ENCODE measurements at regions not wholly inside any gene's neighbourhood (a gene's known extent, or its start where the extent isn't known, plus 50 kb on each side); places are given as distances from the start of the nearest gene placed in this dataset.

DNA sequence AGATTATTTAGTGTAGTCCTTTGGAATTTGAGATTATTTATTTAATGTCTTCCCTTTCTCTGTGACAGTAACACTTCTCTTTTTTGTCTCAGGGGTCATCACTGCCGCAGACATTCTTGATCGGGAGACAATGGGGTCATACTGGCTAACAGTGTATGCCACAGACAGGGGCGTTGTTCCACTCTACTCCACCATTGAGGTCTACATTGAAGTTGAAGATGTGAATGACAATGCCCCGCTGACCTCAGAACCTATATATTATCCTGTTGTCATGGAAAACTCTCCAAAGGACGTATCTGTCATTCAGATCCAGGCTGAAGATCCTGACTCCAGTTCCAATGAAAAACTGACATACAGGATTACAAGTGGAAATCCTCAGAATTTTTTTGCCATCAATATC is 299.9 kb downstream of the FAT3 start:
- ATAC-seq (ENCODE audit: insufficient read depth, low FRiP score): no peak
- Histone ChIP-seq H3K36me3 (ENCODE audit: control insufficient read depth in 4 of 4, insufficient read depth in 4 of 4, low read length in 4 of 4) (peaks cover 0 to 6% (median 2%) of the 10 kb centered on the region in 4 donors), H3K27ac (ENCODE audit: low read depth in 1 of 2, low read length in 1 of 2) (no peak overlapping the region), H3K27me3 (ENCODE audit: control insufficient read depth in 3 of 3, insufficient read depth in 3 of 3, low read length in 2 of 3) (no peaks in the 10 kb centered on the region), H3K9me3 (ENCODE audit: control insufficient read depth in 4 of 4, insufficient read depth in 3 of 4, low read length in 3 of 4) (peaks cover 0 to 2% (median 0%) of the 10 kb centered on the region in 4 donors), H3K4me3 (no peak overlapping the region), H3K9ac (ENCODE audit: insufficient read depth in 1 of 2, low read length in 2 of 2) (no peak overlapping the region), H3K4me1 (ENCODE audit: control insufficient read depth in 5 of 5, insufficient read depth in 5 of 5, low read length in 5 of 5) (peaks cover 0 to 21% (median 0%) of the 10 kb centered on the region in 5 donors)
- no peak for DNase-seq
- TF ChIP-seq CTCF (IDR thresholded peaks at IDR 0.05; ENCODE audit: control extremely low read depth, extremely low read depth): no peak
- WGBS, 2 donors: 86 to 87% methylated on average over 5 of the region's 5 CpGs

- Histone ChIP-seq H3K27me3 (ENCODE audit: control insufficient read depth in 3 of 3, insufficient read depth in 3 of 3, low read length in 2 of 3) (no peaks in the 10 kb centered on the region), H3K4me3 (no peak overlapping the region), H3K9ac (ENCODE audit: insufficient read depth in 1 of 2, low read length in 2 of 2) (no peak overlapping the region), H3K9me3 (ENCODE audit: control insufficient read depth in 4 of 4, insufficient read depth in 3 of 4, low read length in 3 of 4) (no peaks in the 10 kb centered on the region), H3K36me3 (ENCODE audit: control insufficient read depth in 4 of 4, insufficient read depth in 4 of 4, low read length in 4 of 4) (peaks cover 0 to 6% (median 2%) of the 10 kb centered on the region in 4 donors), H3K27ac (ENCODE audit: low read depth in 1 of 2, low read length in 1 of 2) (no peak overlapping the region), H3K4me1 (ENCODE audit: control insufficient read depth in 5 of 5, insufficient read depth in 5 of 5, low read length in 5 of 5) (peaks cover 0 to 21% (median 0%) of the 10 kb centered on the region in 5 donors)
- peak in 2 of 3 donors; percentile 19 to 28 for DNase-seq
- no peak for TF ChIP-seq CTCF (IDR thresholded peaks at IDR 0.05; ENCODE audit: control extremely low read depth, extremely low read depth)
- ATAC-seq (ENCODE audit: insufficient read depth, low FRiP score): no peak
Observed at GRCh38 chr11:92527467-92527866, 302.8 kb downstream of the FAT3 start.

DNA sequence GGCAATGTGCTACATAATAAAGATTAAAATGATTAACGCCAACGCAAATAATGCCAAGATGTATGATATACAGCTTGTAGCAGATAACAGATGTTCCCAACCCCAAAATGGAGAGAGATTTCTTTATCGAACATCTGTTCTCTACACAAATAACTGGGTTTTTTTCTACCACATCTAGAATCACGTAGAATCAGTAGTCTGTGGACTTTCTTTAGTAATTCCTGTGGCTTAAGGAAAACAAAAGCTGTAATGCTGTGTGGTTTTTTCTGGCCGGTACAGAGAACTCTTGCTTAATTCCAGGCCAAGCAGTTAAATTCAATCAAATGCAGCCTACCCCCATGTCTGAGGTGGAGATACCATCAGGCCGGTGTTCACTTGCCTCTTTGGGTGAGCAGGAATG is 303.4 kb downstream of the FAT3 start:
- Histone ChIP-seq H3K9me3 (ENCODE audit: control insufficient read depth in 4 of 4, insufficient read depth in 3 of 4, low read length in 3 of 4) (no peaks in the 10 kb centered on the region), H3K27ac (ENCODE audit: low read depth in 1 of 2, low read length in 1 of 2) (no peak overlapping the region), H3K36me3 (ENCODE audit: control insufficient read depth in 4 of 4, insufficient read depth in 4 of 4, low read length in 4 of 4) (peaks cover 0 to 6% (median 3%) of the 10 kb centered on the region in 4 donors), H3K4me1 (ENCODE audit: control insufficient read depth in 5 of 5, insufficient read depth in 5 of 5, low read length in 5 of 5) (peaks cover 0 to 16% (median 0%) of the 10 kb centered on the region in 5 donors), H3K27me3 (ENCODE audit: control insufficient read depth in 3 of 3, insufficient read depth in 3 of 3, low read length in 2 of 3) (no peaks in the 10 kb centered on the region), H3K4me3 (no peak overlapping the region), H3K9ac (ENCODE audit: insufficient read depth in 1 of 2, low read length in 2 of 2) (no peak overlapping the region)
- no peak for TF ChIP-seq CTCF (IDR thresholded peaks at IDR 0.05; ENCODE audit: control extremely low read depth, extremely low read depth)
- WGBS, 2 donors: 73 to 80% methylated on average over 6 of the region's 6 CpGs
- ATAC-seq (ENCODE audit: insufficient read depth, low FRiP score) (no peak), DNase-seq (peak in 2 of 3 donors; percentile 46 to 56)

Measured in lung (tissue), 11 donors.